ENCODE measurements at regions not wholly inside any gene's neighbourhood (a gene's known extent, or its start where the extent isn't known, plus 50 kb on each side); places are given as distances from the start of the nearest gene placed in this dataset.

DNA sequence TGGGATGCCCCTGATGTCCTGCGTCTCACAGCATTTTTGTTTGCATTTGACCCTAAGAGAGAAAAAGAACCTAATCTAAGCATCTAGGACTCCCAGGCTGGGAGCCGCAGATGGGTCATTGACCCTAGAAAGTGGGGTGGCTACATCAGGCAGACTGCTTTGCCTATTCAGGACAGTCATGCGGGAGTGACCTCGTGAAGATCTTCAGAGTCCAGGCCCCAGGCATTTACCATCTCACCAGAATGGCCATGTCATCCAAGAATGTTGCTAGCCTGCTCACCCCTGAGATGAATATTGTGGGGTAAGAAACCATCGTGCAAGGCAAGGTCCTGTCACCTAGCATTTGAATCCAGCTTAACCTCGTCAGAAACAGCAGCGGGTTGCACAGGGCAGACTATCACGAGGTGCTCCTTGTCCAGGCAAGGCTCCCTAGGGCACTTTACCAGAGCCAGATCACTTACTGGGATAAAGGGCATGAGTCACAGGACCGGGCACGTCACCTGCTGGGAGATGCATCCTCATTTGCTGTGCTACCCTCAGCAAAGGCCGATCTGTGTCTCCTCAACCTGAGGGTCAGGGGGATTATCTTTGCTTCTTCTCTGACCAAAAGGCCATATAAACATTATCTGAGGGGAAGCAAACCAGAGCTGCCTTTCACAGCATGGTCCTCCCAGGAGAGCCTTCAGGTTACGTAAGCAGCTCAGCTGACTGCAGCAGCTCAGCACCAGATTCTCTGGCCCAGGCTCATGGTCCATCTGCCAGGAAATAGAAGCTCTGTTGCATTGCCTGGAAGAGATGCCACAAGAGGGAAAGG, 162.3 kb downstream of the ACKR3 start:
- TF ChIP-seq CTCF (IDR thresholded peaks at IDR 0.05): no peak
- DNase-seq (peak in 1 of 3 donors; percentile 50), ATAC-seq (peak; percentile 52)
- Histone ChIP-seq H3K36me3 (ENCODE audit: low read depth) (no peaks in the 10 kb centered on the region), H3K9me3 (no peaks in the 10 kb centered on the region), H3K4me3 (no peak overlapping the region), H3K4me1 (ENCODE audit: low read depth) (no peaks in the 10 kb centered on the region)
- intact Hi-C loops (cut with DNase I, micrococcal nuclease): no loop called here

DNA sequence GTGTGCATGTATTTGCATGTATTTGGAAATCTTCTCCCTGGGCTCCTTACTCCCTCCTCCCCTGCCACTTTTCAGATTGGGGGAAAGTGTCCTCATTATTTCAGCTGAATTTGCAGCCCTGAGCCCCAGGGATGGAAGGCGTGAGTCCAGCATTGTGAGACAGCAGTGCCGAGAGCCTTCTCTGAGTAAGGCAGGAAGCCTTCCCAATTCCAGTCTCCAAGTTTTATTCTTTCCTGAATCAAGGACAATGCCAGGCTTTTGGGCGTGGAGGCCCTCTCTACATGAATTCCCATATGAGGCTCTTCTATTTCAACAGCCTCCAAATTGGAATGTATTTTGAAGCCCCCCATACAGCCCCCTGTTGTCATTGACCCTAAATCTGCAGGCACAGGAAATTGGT, 163.5 kb downstream of the ACKR3 start:
- H3K4me3 ChIP-seq: no peak overlapping the region
- no peak for ATAC-seq

GRCh38 chr2:236735825-236736238, 166.2 kb downstream of the ACKR3 start:
- intact Hi-C loops (cut with DNase I, micrococcal nuclease): no loop called here
- DNase-seq (no peak), ATAC-seq (no peak)
- Histone ChIP-seq H3K4me3 (no peak overlapping the region), H3K4me1 (ENCODE audit: low read depth) (no peaks in the 10 kb centered on the region), H3K9me3 (no peaks in the 10 kb centered on the region), H3K36me3 (ENCODE audit: low read depth) (no peaks in the 10 kb centered on the region)
- TF ChIP-seq CTCF (IDR thresholded peaks at IDR 0.05): no peak

More for the DNA sequence above, 163.5 kb downstream of the ACKR3 start:
- intact Hi-C loops (cut with DNase I, micrococcal nuclease): no loop called here
- Histone ChIP-seq H3K4me1 (ENCODE audit: low read depth) (no peaks in the 10 kb centered on the region), H3K9me3 (no peaks in the 10 kb centered on the region), H3K36me3 (ENCODE audit: low read depth) (no peaks in the 10 kb centered on the region)
- DNase-seq: no peak
- TF ChIP-seq CTCF (IDR thresholded peaks at IDR 0.05): no peak

- no peak for TF ChIP-seq CTCF (IDR thresholded peaks at IDR 0.05)
- DNase-seq: no peak
- ATAC-seq: no peak
- intact Hi-C loops (cut with DNase I, micrococcal nuclease): no loop called here
- Histone ChIP-seq H3K4me3 (no peak overlapping the region), H3K36me3 (ENCODE audit: low read depth) (no peaks in the 10 kb centered on the region), H3K4me1 (ENCODE audit: low read depth) (no peaks in the 10 kb centered on the region), H3K9me3 (no peaks in the 10 kb centered on the region)
These were observed 168.4 kb downstream of the ACKR3 start for GRCh38 chr2:236738030-236738429.

GRCh38 chr2:236738896-236739295, 169.3 kb downstream of the ACKR3 start:
- H3K9me3 ChIP-seq: no peaks in the 10 kb centered on the region
- no peaks in the 10 kb centered on the region for H3K4me1 ChIP-seq (ENCODE audit: low read depth)
- TF ChIP-seq CTCF (IDR thresholded peaks at IDR 0.05): no peak
- no peaks in the 10 kb centered on the region for H3K36me3 ChIP-seq (ENCODE audit: low read depth)
- ATAC-seq: no peak
- DNase-seq: no peak
- intact Hi-C loops (cut with DNase I, micrococcal nuclease): no loop called here
- H3K4me3 ChIP-seq: no peak overlapping the region

Measured in mucosa of descending colon (tissue), 3 donors.